Neuronal stem cell (in vitro differentiated cells): ENCODE measurements at regions not wholly inside any gene's neighbourhood (a gene's known extent, or its start where the extent isn't known, plus 50 kb on each side); places are given as distances from the start of the nearest gene placed in this dataset.

Experiments used
- DNase-seq: peaks from one replicate; pipeline ENCODE4 v3.0.0-alpha.2; 2013; ENCODE audit warnings: low spot score
- H2AFZ ChIP-seq: one replicate; pipeline ENCODE4 v1.6.1; 2013; ENCODE audit warnings: mild to moderate bottlenecking, low read length, inconsistent platforms
- H2AK5ac ChIP-seq: 2 replicates; pipeline ENCODE4 v1.6.1; 2013; ENCODE audit warnings: low read depth, mild to moderate bottlenecking, inconsistent platforms, low read length, moderate library complexity, mixed read lengths
- H2BK120ac ChIP-seq: 2 replicates; pipeline ENCODE4 v1.6.1; 2013; ENCODE audit warnings: low read depth, mild to moderate bottlenecking, inconsistent platforms, low read length, moderate library complexity, mixed read lengths
- H2BK12ac ChIP-seq: one replicate; pipeline ENCODE4 v1.6.1; 2013; ENCODE audit warnings: low read length, inconsistent platforms
- H2BK15ac ChIP-seq: 2 replicates; pipeline ENCODE4 v1.6.1; 2013; ENCODE audit warnings: mild to moderate bottlenecking, low read length, inconsistent platforms, mixed read lengths
- H2BK5ac ChIP-seq: one replicate; pipeline ENCODE4 v1.6.1; 2013; ENCODE audit warnings: inconsistent platforms, mild to moderate bottlenecking, low read length, moderate library complexity
- H3K14ac ChIP-seq: one replicate; pipeline ENCODE4 v1.6.1; 2013; ENCODE audit warnings: low read length, inconsistent platforms
- H3K18ac ChIP-seq: 2 replicates; pipeline ENCODE4 v1.6.1; 2013; ENCODE audit warnings: low read length, inconsistent platforms
- H3K23ac ChIP-seq: 2 replicates; pipeline ENCODE4 v1.6.1; 2013; ENCODE audit warnings: low read depth, mild to moderate bottlenecking, mixed read lengths, low read length, inconsistent platforms; ENCODE audit not compliant: poor library complexity
- H3K27ac ChIP-seq: replicated peaks from 3 replicates; pipeline ENCODE4 v1.5.1; 2013; ENCODE audit warnings: low read length, inconsistent platforms
- H3K27me3 ChIP-seq, 3 experiments: 2 replicates each; pipeline ENCODE4 v1.6.1; 2013; ENCODE audit warnings: low read length in 3 of 3, mild to moderate bottlenecking in 2 of 3, inconsistent platforms in 1 of 3, low read depth in 1 of 3, mixed read lengths in 1 of 3, moderate library complexity in 1 of 3; ENCODE audit not compliant: control insufficient read depth in 3 of 3, insufficient read depth in 3 of 3
- H3K36me3 ChIP-seq, 2 donors: replicated peaks in 1 of 2; 2 replicates each; pipeline ENCODE4 v1.6.1; 2013; ENCODE audit warnings: low read length in 2 of 2; ENCODE audit not compliant: control insufficient read depth in 2 of 2, insufficient read depth in 2 of 2
- H3K4ac ChIP-seq: 2 replicates; pipeline ENCODE4 v1.6.1; 2013; ENCODE audit warnings: inconsistent platforms, mild to moderate bottlenecking, low read length, moderate library complexity
- H3K4me1 ChIP-seq, 2 donors: 1 replicate in 1 of 2; 2 replicates in 1 of 2; pipeline ENCODE4 v1.6.1; 2013; ENCODE audit warnings: low read length in 2 of 2, low read depth in 1 of 2; ENCODE audit not compliant: control insufficient read depth in 2 of 2, insufficient read depth in 1 of 2
- H3K4me2 ChIP-seq: one replicate; pipeline ENCODE4 v1.6.1; 2013; ENCODE audit warnings: mild to moderate bottlenecking, low read length, inconsistent platforms; ENCODE audit not compliant: insufficient read depth, poor library complexity, severe bottlenecking
- H3K4me3 ChIP-seq, 2 donors: 2 replicates each; pipeline ENCODE4 v1.5.1; 2013; ENCODE audit warnings: low read length in 2 of 2, mild to moderate bottlenecking in 2 of 2, inconsistent platforms in 1 of 2, moderate library complexity in 1 of 2
- H3K79me1 ChIP-seq: one replicate; pipeline ENCODE4 v1.6.1; 2013; ENCODE audit warnings: low read depth, mild to moderate bottlenecking, inconsistent platforms, low read length, moderate library complexity
- H3K9ac ChIP-seq: one replicate; pipeline ENCODE4 v1.6.1; 2013; ENCODE audit warnings: mild to moderate bottlenecking, low read depth, low read length, inconsistent platforms; ENCODE audit not compliant: poor library complexity
- H3K9me3 ChIP-seq, 2 donors: replicated peaks in 1 of 2; 2 replicates each; pipeline versions ENCODE3 to v1.6.1; 2013; ENCODE audit warnings: low read length in 2 of 2, mild to moderate bottlenecking in 2 of 2, inconsistent platforms in 1 of 2, low read depth in 1 of 2, mixed read lengths in 1 of 2, moderate library complexity in 1 of 2; ENCODE audit not compliant: control insufficient read depth in 2 of 2, insufficient read depth in 1 of 2
- H4K8ac ChIP-seq: one replicate; pipeline ENCODE4 v1.6.1; 2013; ENCODE audit warnings: low read depth, mild to moderate bottlenecking, inconsistent platforms, low read length, moderate library complexity
- H4K91ac ChIP-seq: one replicate; pipeline ENCODE4 v1.6.1; 2013; ENCODE audit warnings: low read length, low read depth, mild to moderate bottlenecking, inconsistent platforms; ENCODE audit not compliant: poor library complexity
- WGBS, 2 donors: extraction: QIAGEN DNeasy Blood & Tissue Kit; methylation state at CpG; one replicate each; pipeline ENCODE4 v1.1.7; 2013; ENCODE audit warnings: missing lambda C conversion rate in 2 of 2, mixed read lengths in 1 of 2; ENCODE audit not compliant: insufficient read length in 2 of 2, insufficient replicate concordance in 1 of 2; ENCODE audit errors: extremely low coverage in 2 of 2; 5-methylcytosine and 5-hydroxymethylcytosine counted together

DNA sequence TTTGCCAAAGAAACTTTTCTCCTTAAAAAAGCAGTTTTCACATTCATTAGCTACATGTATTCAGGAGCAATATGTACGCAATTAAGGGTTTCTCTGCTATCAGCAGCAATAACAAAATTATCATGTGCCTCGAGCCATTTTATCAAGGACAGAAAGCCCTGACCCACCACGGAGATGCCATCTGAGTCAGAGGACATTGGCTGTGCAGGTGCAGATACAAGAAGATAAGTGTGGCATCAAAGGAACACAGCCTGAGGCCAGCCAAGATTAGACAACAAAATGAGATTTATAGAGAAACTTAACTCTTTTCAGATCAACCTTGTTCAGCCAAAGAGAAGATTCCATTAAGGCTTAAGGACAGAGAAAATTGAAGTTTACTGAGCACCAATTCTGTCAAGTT, 115.2 kb upstream of the LGSN start:
- no peak overlapping the region for H4K8ac ChIP-seq
- H3K36me3 ChIP-seq, result no peaks in the 10 kb centered on the region
- no peak overlapping the region for H2BK5ac ChIP-seq
- H3K4me3 ChIP-seq, result no peak overlapping the region
- DNase-seq, result no peak
- no peak overlapping the region for H4K91ac ChIP-seq
- H2BK120ac ChIP-seq, result no peak overlapping the region
- H3K9me3 ChIP-seq, result no peaks in the 10 kb centered on the region
- H3K27me3 ChIP-seq, result no peaks in the 10 kb centered on the region
- H3K79me1 ChIP-seq, result no peaks in the 10 kb centered on the region
- no peak overlapping the region for H3K23ac ChIP-seq
- no peak overlapping the region for H2BK12ac ChIP-seq
- H3K4ac ChIP-seq, result no peak overlapping the region
- no peak overlapping the region for H2AK5ac ChIP-seq
- no peak overlapping the region for H2BK15ac ChIP-seq
- WGBS, 2 donors, result no CpG with 5 or more reads among the region's 3 CpGs
- H3K4me1 ChIP-seq, result no peaks in the 10 kb centered on the region
- H3K9ac ChIP-seq, result no peak overlapping the region
- H3K14ac ChIP-seq, result no peak overlapping the region
- H2AFZ ChIP-seq, result no peak overlapping the region
- no peak overlapping the region for H3K18ac ChIP-seq
- H3K4me2 ChIP-seq, result no peak overlapping the region
- H3K27ac ChIP-seq, result no peak overlapping the region

- H3K4ac ChIP-seq, result no peak overlapping the region
- no peak overlapping the region for H3K23ac ChIP-seq
- H2BK120ac ChIP-seq, result no peak overlapping the region
- H3K14ac ChIP-seq, result no peak overlapping the region
- H3K27me3 ChIP-seq, result no peaks in the 10 kb centered on the region
- no peak overlapping the region for H2BK15ac ChIP-seq
- peaks cover 0 to under 1% of the 10 kb centered on the region in 2 donors for H3K4me1 ChIP-seq
- H3K79me1 ChIP-seq, result no peaks in the 10 kb centered on the region
- no peak overlapping the region for H3K9ac ChIP-seq
- H3K27ac ChIP-seq, result no peak overlapping the region
- H3K36me3 ChIP-seq, result no peaks in the 10 kb centered on the region
- DNase-seq, result no peak
- no peak overlapping the region for H4K91ac ChIP-seq
- no peak overlapping the region for H3K4me2 ChIP-seq
- H2BK12ac ChIP-seq, result no peak overlapping the region
- no peak overlapping the region for H2BK5ac ChIP-seq
- H3K9me3 ChIP-seq, result no peaks in the 10 kb centered on the region
- H2AFZ ChIP-seq, result no peak overlapping the region
- H3K18ac ChIP-seq, result no peak overlapping the region
- no peak overlapping the region for H4K8ac ChIP-seq
- WGBS, 2 donors, result no CpG with 5 or more reads among the region's 2 CpGs
- no peak overlapping the region for H2AK5ac ChIP-seq
- H3K4me3 ChIP-seq, result no peak overlapping the region
Observed at GRCh38 chr6:63436356-63436755, 116.6 kb upstream of the LGSN start.

DNA sequence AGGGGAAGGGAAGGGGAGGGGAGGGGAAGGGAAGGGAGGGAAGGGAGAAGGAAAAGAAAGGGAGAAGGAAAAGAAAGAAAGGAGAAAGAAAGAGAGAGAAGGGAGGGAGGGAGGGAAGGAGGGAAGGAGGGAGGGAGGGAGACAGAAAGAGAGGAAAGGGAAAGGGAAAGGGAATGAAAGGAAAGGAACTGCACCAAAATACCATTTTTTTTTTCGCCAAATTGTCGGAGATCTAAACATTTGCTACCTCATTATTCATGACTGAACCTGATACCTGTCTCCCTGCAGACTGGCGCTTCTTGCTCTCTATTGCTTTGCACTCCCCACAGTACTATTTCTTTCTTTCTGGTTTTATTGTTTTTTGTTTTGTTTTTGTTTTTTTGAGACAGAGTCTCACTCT, 117.3 kb upstream of the LGSN start:
- H3K4ac ChIP-seq, result no peak overlapping the region
- H3K18ac ChIP-seq, result no peak overlapping the region
- no CpG with 5 or more reads among the region's 3 CpGs for whole genome bisulfite sequencing, 2 donors
- H3K4me3 ChIP-seq, result no peak overlapping the region
- H3K4me2 ChIP-seq, result no peak overlapping the region
- H3K14ac ChIP-seq, result no peak overlapping the region
- H2BK5ac ChIP-seq, result no peak overlapping the region
- no peak overlapping the region for H4K8ac ChIP-seq
- no peaks in the 10 kb centered on the region for H3K79me1 ChIP-seq
- H3K27ac ChIP-seq, result no peak overlapping the region
- no peak overlapping the region for H2AK5ac ChIP-seq
- H3K23ac ChIP-seq, result no peak overlapping the region
- H3K9me3 ChIP-seq, result no peaks in the 10 kb centered on the region
- H4K91ac ChIP-seq, result no peak overlapping the region
- H2AFZ ChIP-seq, result no peak overlapping the region
- H2BK120ac ChIP-seq, result no peak overlapping the region
- no peaks in the 10 kb centered on the region for H3K27me3 ChIP-seq
- no peak overlapping the region for H2BK12ac ChIP-seq
- no peaks in the 10 kb centered on the region for H3K36me3 ChIP-seq
- H3K9ac ChIP-seq, result no peak overlapping the region
- H2BK15ac ChIP-seq, result no peak overlapping the region
- H3K4me1 ChIP-seq, result peaks cover 0 to 2% of the 10 kb centered on the region in 2 donors
- no peak for DNase-seq

DNA sequence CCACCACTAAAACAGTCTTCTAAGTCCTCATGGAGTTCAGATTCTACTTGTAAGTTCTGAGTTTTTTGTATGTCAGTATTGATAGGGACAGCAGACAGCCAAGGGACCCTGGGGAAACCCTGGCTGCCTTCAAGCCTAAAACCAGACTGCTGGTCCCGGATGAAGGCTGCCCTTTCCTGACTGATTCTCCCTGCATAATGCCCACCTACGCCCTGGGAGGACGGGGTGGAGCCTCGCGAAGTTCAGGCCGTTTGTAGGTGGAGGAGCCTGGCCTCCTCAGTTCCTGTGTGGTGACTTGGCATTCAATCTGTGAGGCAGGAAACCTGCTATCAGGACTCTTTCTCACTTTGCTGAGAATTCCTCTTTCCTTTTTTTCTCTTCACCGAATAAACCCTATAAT, 120.3 kb upstream of the LGSN start:
- H3K14ac ChIP-seq, result no peak overlapping the region
- H3K4me1 ChIP-seq, result peaks cover 0 to 2% of the 10 kb centered on the region in 2 donors
- H3K79me1 ChIP-seq, result no peaks in the 10 kb centered on the region
- H2BK120ac ChIP-seq, result no peak overlapping the region
- peaks cover 0 to 6% of the 10 kb centered on the region in 2 donors for H3K9me3 ChIP-seq
- H3K4me2 ChIP-seq, result no peak overlapping the region
- peak overlapping the region; percentile 59 for H2AFZ ChIP-seq
- H3K27me3 ChIP-seq, result no peaks in the 10 kb centered on the region
- DNase-seq, result no peak
- H4K91ac ChIP-seq, result no peak overlapping the region
- no peak overlapping the region for H2AK5ac ChIP-seq
- H4K8ac ChIP-seq, result no peak overlapping the region
- H2BK12ac ChIP-seq, result no peak overlapping the region
- no peak overlapping the region for H3K9ac ChIP-seq
- no peak overlapping the region for H3K4ac ChIP-seq
- H2BK15ac ChIP-seq, result no peak overlapping the region
- H3K18ac ChIP-seq, result no peak overlapping the region
- H3K27ac ChIP-seq, result no peak overlapping the region
- WGBS, 2 donors, result no CpG with 5 or more reads among the region's 7 CpGs
- H3K23ac ChIP-seq, result no peak overlapping the region
- peaks cover 0 to 3% of the 10 kb centered on the region in 2 donors for H3K36me3 ChIP-seq
- H2BK5ac ChIP-seq, result no peak overlapping the region
- no peak overlapping the region for H3K4me3 ChIP-seq
